ENCODE measurements at regions not wholly inside any gene's neighbourhood (a gene's known extent, or its start where the extent isn't known, plus 50 kb on each side); places are given as distances from the start of the nearest gene placed in this dataset.
"Not testable (repeated sequence)": the region's sequence is repeated elsewhere in the genome, so short reads cannot be mapped to it uniquely, and the experiment has no call there.

- Histone ChIP-seq H3K27ac (no peak overlapping the region), H3K36me3 (no peaks in the 10 kb centered on the region), H3K27me3 (peaks cover 0 to 7% (median 0%) of the 10 kb centered on the region in 9 donors), H3K4me3 (no peak overlapping the region), H3K4me1 (no peaks in the 10 kb centered on the region), H3K9me3 (no peaks in the 10 kb centered on the region)
- DNase-seq (no peak), ATAC-seq (no peak)
- WGBS, 4 donors: 40 to 75% (median 73%) methylated on average over 3 of the region's 3 CpGs
- TF ChIP-seq POLR2A (IDR thresholded peaks at IDR 0.05): no peak
- TF ChIP-seq, protein P1, sequence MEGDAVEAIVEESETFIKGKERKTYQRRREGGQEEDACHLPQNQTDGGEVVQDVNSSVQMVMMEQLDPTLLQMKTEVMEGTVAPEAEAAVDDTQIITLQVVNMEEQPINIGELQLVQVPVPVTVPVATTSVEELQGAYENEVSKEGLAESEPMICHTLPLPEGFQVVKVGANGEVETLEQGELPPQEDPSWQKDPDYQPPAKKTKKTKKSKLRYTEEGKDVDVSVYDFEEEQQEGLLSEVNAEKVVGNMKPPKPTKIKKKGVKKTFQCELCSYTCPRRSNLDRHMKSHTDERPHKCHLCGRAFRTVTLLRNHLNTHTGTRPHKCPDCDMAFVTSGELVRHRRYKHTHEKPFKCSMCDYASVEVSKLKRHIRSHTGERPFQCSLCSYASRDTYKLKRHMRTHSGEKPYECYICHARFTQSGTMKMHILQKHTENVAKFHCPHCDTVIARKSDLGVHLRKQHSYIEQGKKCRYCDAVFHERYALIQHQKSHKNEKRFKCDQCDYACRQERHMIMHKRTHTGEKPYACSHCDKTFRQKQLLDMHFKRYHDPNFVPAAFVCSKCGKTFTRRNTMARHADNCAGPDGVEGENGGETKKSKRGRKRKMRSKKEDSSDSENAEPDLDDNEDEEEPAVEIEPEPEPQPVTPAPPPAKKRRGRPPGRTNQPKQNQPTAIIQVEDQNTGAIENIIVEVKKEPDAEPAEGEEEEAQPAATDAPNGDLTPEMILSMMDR (IDR thresholded peaks at IDR 0.05): no peak
- intact Hi-C loops (cut with DNase I): no loop called here
These were observed 206.1 kb downstream of the LHFPL1 start for GRCh38 chrX:112473654-112474053.

DNA sequence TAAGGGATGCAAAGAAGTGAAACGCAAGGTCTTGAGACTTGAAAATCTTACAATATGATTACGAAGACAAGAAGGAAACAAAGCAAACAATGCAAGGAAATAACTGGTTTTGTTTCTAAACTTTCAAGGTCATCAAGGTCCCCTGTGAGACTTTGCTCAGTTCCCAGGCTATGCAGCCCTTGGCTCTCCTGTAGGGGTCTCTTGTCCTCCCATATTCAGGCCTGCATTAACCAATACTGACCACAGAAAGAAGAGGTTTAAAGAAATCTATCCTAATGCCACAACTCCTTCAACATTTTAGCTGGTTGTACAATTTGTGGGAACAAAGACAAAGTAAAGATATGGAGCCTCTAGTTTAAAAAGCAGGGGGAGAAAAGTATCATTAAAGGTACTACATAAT is 209.2 kb downstream of the LHFPL1 start:
- no peak for DNase-seq
- Histone ChIP-seq H3K27ac (no peak overlapping the region), H3K4me1 (no peaks in the 10 kb centered on the region), H3K4me3 (no peak overlapping the region), H3K27me3 (peaks cover 0 to 3% (median 0%) of the 10 kb centered on the region in 9 donors), H3K36me3 (no peaks in the 10 kb centered on the region), H3K9me3 (no peaks in the 10 kb centered on the region)
- 55 to 62% (median 58%) methylated on average over 2 of the region's 2 CpGs for WGBS, 4 donors
- TF ChIP-seq POLR2A (IDR thresholded peaks at IDR 0.05): no peak
- TF ChIP-seq, protein P1 (IDR thresholded peaks at IDR 0.05): no peak
- intact Hi-C loops (cut with DNase I): no loop called here
- no peak for ATAC-seq

DNA sequence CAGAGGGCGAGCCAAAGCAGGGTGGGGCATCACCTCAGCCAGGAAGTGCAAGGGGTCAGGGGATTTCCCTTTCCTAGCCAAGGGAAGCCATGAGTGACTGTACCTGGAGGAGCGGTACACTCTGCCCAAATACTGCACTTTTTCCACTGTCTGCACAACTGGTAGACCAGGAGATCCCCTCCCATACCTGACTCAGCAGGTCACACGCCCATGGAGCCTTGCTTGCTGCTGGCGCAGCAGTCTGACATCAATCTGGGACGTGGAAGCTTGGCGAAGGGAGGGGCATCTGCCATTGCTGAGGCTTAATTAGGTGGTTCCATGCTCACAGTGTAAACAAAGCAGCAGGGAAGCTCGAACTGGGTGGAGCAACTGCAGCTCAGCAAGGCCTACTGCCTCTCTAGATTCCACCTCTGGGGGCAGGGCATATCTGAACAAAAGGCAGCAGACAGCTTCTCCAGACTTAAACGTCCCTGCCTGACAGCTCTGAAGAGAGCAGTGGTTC is 217.7 kb downstream of the LHFPL1 start:
- H3K4me3 ChIP-seq; H3K27me3 ChIP-seq; intact Hi-C loops (cut with DNase I); H3K36me3 ChIP-seq; H3K4me1 ChIP-seq; H3K27ac ChIP-seq; H3K9me3 ChIP-seq; ATAC-seq; DNase-seq: not testable (repeated sequence)
- WGBS, 4 donors: 54 to 62% (median 57%) methylated on average over 7 to 8 of the region's 8 CpGs

- Histone ChIP-seq H3K9me3 (no peaks in the 10 kb centered on the region), H3K27ac (no peak overlapping the region), H3K27me3 (peaks cover 0 to 4% (median 0%) of the 10 kb centered on the region in 9 donors), H3K36me3 (no peaks in the 10 kb centered on the region), H3K4me3 (no peak overlapping the region), H3K4me1 (no peaks in the 10 kb centered on the region)
- no peak for DNase-seq
- no peak for TF ChIP-seq POLR2A (IDR thresholded peaks at IDR 0.05)
- TF ChIP-seq, protein P1 (IDR thresholded peaks at IDR 0.05): no peak
- no peak for ATAC-seq
- intact Hi-C loops (cut with DNase I): no loop called here
These were observed 221.9 kb downstream of the LHFPL1 start for GRCh38 chrX:112457788-112458187.

GRCh38 chrX:112450810-112451209 is 228.9 kb downstream of the LHFPL1 start:
- 64 to 83% (median 75%) methylated on average over 2 of the region's 2 CpGs for WGBS, 4 donors
- H3K36me3 ChIP-seq: no peaks in the 10 kb centered on the region
- H3K9me3 ChIP-seq: no peaks in the 10 kb centered on the region
- TF ChIP-seq POLR2A (IDR thresholded peaks at IDR 0.05): no peak
- TF ChIP-seq, protein P1 (IDR thresholded peaks at IDR 0.05): no peak
- no peak for ATAC-seq
- H3K27me3 ChIP-seq: peaks cover 0 to 8% (median 0%) of the 10 kb centered on the region in 9 donors
- DNase-seq: no peak
- no peak overlapping the region for H3K4me3 ChIP-seq
- H3K27ac ChIP-seq: no peak overlapping the region
- no peaks in the 10 kb centered on the region for H3K4me1 ChIP-seq
- intact Hi-C loops (cut with DNase I): no loop called here
